T-helper 22 cell (primary cell): ENCODE measurements at regions not wholly inside any gene's neighbourhood (a gene's known extent, or its start where the extent isn't known, plus 50 kb on each side); places are given as distances from the start of the nearest gene placed in this dataset.
"Not testable (repeated sequence)": the region's sequence is repeated elsewhere in the genome, so short reads cannot be mapped to it uniquely, and the experiment has no call there.

Experiments
- DNase-seq: peaks from one replicate; pipeline ENCODE4 v3.0.0-alpha.2; 2020; ENCODE audit warnings: low read depth

DNA sequence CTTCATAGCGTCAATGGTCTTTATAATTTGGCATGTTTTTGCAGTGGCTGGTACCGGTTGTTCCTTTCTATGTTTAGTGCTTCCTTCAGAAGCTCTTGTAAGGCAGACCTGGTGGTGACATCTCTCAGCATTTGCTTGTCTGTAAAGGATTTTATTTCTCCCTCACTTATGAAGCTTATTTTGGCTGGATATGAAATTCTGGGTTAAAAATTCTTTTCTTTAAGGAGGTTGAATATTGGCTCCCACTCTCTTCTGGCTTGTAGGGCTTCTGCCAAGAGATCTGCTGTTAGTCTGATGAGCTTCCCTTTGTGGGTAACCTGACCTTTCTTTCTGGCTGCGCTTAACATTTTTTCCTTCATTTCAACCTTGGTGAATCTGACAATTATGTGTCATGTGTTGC is 250.0 kb upstream of the CTNNB1 start:
- not testable (repeated sequence) for DNase-seq

- DNase-seq, result no peak
Measured at GRCh38 chr3:40951636-40952035, 247.7 kb upstream of the CTNNB1 start.

- no peak for DNase-seq
Measured at GRCh38 chr3:40961104-40961857, 238.0 kb upstream of the CTNNB1 start.

- no peak for DNase-seq
Measured at GRCh38 chr3:40962721-40963120, 236.6 kb upstream of the CTNNB1 start.

DNA sequence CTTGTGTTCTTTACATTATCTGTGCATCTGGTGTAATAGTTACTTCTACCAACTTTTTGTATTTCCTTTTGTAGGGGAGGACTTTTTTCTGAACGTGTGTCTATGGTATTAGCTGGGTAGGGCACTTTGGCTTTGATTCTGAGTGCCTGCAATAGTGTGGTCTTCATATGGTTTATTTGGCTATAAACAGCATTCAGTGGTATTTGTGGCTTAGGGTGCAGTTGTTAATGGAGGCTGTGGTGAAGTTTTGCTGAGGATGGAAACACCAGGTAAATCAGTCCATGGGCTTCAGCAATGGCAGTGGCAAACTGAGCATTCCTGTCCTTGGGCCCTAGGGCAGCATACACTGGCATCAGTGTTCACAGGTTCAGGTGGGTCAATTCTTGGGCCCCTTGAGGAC is 230.6 kb upstream of the CTNNB1 start:
- no peak for DNase-seq

DNA sequence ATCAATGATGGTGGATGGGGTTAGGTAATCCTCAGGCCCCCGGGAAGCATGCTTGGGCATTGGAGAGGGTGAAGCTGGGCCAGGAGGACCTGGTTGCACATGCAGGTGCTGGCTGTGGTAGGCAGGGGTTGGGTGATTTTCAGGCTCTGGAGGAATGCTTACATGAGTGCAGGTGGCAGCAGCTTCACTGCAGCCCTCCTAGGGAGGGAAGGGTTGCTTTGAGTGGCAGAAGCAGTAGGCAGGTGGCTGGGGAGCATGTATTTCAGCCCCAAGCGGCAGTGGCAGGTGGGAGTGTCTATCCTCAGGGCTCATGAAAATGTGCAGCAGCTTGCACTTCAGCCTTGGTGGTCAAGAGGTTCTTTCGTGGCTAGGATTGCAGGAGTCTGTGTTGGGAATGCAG is 230.0 kb upstream of the CTNNB1 start:
- no peak for DNase-seq

DNA sequence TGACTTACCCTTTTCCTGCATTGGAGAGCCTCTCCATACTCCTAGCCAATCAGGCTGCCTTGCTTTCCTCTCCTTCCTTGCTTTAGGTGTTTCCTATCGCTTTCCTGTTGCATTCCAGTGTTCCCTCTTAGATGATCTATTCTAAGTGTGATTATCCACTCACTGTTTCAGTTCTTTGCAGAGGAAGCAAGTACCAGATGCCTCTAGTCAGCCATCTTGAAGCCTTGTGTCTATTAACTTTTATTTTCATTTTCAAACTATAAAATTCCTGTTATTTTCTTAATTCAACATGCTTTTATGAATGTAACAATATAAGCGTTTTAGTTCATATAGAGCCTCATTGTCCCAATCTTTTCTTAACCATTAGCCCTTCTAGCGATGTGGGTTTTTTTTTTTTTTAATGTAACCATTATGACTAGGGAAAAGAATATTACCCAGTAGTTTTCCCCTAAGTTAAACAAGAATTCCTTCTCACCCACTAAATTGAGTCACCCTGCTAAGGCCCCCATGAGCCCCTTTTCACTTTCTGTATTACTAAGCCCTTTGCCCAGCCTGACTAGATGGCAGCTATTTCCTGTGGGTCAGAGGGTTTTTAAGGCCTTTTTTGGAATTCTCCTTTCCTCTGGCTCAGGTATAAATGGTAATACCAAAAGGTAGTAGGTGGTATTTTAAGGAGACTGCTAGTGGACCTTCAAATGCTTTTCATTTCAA is 229.4 kb upstream of the CTNNB1 start:
- no peak for DNase-seq

GRCh38 chr3:40971191-40972168 is 227.8 kb upstream of the CTNNB1 start:
- no peak for DNase-seq

DNA sequence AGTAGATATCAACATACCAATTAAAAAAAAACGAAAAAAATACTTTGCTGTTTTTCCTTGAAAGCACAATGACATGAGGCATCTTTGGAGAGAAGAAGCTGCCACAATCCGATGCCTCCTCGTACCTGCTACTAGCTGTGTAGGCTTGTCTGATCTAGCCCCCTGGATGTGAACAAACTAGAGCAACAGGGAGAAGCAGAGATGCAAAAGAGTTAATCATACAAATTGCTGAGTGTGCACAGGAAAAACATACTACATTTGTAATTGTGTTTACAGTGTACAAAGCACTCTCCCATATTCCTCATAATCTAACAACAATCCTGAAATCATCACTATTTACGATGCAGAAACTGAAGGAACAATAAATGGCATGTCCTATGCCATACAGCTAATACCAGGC is 227.0 kb upstream of the CTNNB1 start:
- no peak for DNase-seq

- DNase-seq, result no peak
Measured at GRCh38 chr3:40973141-40973540, 226.2 kb upstream of the CTNNB1 start.

- no peak for DNase-seq
Measured at GRCh38 chr3:40975711-40976121, 223.6 kb upstream of the CTNNB1 start.

DNA sequence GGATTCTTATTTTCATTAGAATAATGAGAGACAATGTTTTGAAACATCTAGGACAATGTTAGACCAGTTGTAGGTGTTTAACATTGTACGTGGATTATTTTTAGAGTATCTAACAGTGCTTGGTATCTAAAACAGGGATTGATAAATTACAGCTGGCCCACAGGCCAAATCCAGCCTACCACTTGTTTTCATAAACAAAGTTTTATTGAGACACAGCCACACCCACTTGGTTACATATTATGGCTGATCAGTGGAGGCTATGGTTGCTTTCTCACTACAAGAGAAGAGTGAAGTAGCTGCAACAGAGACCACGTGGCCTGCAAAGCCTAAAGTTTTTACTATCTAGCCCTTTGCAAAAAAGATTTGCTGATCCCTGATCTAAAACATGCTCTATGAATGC is 223.1 kb upstream of the CTNNB1 start:
- no peak for DNase-seq

DNA sequence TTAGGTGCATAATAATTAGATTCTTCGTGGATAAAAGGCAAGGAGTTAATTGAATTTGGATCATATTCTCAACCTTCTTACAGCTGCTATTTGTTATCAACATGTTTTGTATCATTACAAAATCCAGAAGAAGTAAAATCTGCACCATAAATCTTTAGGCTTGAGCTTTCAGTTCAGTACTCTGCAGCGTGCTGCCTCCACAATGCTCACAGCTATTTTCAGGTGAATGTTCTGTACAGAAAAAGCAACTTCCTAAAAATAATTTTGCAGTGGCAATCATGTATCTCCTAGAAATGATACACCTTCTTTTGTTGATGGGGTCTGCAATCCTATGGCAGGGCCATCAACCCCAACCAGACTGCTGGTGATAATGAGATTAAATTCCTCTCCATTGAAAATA is 220.9 kb upstream of the CTNNB1 start:
- DNase-seq, result no peak

GRCh38 chr3:40979962-40980361 is 219.3 kb upstream of the CTNNB1 start:
- DNase-seq, result no peak

GRCh38 chr3:40980467-40980866 is 218.8 kb upstream of the CTNNB1 start:
- no peak for DNase-seq

DNA sequence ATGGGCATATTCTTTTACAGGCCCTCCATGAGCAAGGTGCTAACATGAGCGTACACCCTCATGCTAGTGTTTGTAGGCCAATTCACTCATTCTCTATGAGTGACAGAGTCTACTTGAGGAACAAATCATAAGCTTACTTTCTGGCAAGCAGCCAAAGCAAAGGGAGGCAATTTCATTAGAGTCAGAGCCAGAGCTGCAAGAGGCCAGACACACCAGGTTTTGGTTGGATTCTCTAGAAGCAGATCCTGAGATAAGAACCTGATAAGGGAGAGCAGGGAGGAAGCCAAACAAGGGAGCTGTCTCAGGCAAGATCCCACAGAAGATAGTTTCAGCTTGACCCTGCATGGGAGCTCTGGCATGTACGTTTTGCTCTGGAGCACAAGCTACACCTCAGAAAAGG is 214.1 kb upstream of the CTNNB1 start:
- DNase-seq, result no peak

GRCh38 chr3:40988468-40988867 is 210.8 kb upstream of the CTNNB1 start:
- DNase-seq, result no peak

- no peak for DNase-seq
Measured at GRCh38 chr3:40989141-40990061, 209.9 kb upstream of the CTNNB1 start.

- DNase-seq, result no peak
Measured at GRCh38 chr3:40990062-40990456, 209.2 kb upstream of the CTNNB1 start.

DNA sequence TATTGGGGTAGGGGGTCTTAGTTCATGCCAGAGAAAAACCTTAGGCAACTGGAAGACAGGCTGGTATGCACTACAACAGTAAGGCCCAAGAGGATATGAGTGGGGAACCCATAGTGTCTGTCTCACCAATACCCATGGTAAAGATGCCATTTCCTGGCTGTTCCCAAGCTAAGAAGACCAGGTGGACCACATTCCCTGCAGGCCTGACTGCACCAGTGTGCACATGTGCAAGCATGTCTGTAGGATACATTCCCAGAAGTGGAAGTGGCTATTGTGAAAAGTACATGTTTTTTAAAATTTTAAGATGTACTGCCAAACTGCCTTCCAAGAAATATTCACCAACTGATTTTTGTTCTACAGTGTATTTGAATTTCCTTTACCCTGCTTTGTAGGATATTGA is 207.3 kb upstream of the CTNNB1 start:
- no peak for DNase-seq

GRCh38 chr3:40994611-40995010 is 204.7 kb upstream of the CTNNB1 start:
- no peak for DNase-seq

DNA sequence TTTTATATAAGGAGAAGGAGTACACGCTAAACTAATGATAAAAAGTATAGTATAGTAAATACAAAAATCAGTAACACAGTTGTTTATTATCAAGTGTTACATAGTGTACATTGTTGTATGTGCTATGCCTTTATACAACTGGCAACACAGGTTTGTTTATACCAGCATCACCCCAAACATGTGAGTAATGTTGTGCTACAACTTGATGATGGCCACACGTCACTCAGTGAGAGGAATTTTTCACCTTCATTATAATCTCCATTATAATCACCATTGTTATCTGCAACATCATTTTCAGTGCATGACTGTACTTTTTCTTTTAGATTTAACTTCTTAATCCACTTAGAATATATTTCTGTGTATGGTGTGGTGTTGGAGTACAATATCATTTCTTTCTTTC is 204.0 kb upstream of the CTNNB1 start:
- DNase-seq, result no peak
